ENCODE measurements at regions not wholly inside any gene's neighbourhood (a gene's known extent, or its start where the extent isn't known, plus 50 kb on each side); places are given as distances from the start of the nearest gene placed in this dataset.
"Not testable (repeated sequence)": the region's sequence is repeated elsewhere in the genome, so short reads cannot be mapped to it uniquely, and the experiment has no call there.

DNA sequence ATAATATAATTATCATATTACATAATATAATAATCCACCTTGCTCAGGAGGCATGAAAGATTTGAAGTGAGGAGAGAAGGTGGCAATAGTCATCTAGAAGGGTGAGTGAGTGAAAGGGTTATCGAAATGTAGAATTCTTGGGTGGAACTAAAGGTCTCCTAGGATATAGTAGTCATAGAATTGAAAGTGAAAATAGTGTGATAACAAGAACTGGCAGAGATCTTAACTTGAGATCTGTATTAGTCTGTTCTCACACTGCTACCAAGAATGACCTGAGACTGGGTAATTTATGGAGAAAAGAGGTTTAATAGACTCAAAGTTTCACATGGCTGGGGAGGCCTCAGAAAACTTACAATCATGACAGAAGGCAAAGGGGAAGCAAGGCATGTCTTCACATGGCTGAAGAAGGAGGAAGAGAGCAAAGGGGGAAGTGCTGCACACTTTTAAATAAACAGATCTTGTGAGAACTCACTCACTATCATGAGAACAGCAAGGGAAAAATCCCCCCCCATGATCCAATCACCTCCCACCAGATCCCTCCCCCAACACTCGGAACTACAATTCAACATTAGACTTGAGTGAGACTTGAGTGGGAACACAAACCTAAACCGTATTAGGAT lies 351.5 kb downstream of the NR4A2 start:
- H3K9me3 ChIP-seq (ENCODE audit: low read depth): no peaks in the 10 kb centered on the region
- H3K36me3 ChIP-seq: no peaks in the 10 kb centered on the region
- H3K4me3 ChIP-seq: no peak overlapping the region
- TF ChIP-seq, protein P1, sequence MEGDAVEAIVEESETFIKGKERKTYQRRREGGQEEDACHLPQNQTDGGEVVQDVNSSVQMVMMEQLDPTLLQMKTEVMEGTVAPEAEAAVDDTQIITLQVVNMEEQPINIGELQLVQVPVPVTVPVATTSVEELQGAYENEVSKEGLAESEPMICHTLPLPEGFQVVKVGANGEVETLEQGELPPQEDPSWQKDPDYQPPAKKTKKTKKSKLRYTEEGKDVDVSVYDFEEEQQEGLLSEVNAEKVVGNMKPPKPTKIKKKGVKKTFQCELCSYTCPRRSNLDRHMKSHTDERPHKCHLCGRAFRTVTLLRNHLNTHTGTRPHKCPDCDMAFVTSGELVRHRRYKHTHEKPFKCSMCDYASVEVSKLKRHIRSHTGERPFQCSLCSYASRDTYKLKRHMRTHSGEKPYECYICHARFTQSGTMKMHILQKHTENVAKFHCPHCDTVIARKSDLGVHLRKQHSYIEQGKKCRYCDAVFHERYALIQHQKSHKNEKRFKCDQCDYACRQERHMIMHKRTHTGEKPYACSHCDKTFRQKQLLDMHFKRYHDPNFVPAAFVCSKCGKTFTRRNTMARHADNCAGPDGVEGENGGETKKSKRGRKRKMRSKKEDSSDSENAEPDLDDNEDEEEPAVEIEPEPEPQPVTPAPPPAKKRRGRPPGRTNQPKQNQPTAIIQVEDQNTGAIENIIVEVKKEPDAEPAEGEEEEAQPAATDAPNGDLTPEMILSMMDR (IDR thresholded peaks at IDR 0.05; ENCODE audit: low read depth, low read length): no peak
- H3K4me1 ChIP-seq (ENCODE audit: low read depth): no peaks in the 10 kb centered on the region
- DNase-seq (ENCODE audit: low read depth in 1 of 2, low spot score in 1 of 2): no peak
- H3K27ac ChIP-seq: no peak overlapping the region
- H3K27me3 ChIP-seq: no peaks in the 10 kb centered on the region

DNA sequence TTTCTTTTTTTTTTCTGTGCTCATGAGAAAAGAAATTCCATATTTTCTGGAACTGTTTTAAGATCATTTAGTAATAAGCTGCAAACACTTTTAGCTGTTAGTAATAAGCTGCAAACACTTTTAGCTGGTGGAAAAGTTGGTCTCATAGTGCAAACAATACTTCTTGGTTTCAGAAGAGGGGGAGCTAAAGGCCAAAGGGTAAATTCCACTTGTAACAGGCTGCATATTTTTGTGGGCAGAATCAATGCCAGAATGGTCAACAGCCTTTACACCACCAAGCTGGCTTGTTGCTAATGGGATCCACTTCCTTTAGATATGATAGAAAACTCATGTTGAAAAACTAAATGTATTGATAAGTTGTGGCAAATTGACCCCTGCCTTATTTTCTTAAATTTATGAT lies 356.8 kb downstream of the NR4A2 start:
- no peak for DNase-seq (ENCODE audit: low read depth in 1 of 2, low spot score in 1 of 2)
- H3K4me3 ChIP-seq: no peak overlapping the region

DNA sequence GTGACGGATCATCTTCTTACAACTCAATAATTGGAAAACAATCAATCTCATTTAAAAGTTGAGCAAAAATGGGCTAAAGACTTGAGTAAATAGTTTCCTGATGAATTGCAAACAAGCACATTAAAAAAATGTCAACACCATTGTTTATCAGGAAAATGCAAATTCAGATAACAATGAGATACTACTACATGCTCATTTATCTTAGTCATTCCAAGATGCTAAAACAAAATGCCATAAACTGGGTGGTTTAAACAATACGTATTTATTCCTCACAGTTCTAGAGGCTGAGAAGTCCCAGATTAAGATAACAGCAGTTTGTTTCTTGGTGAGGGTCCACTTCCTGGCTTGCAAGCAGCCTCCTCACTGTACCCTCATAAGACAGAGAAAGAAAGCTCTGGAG lies 359.6 kb downstream of the NR4A2 start:
- no peaks in the 10 kb centered on the region for H3K9me3 ChIP-seq (ENCODE audit: low read depth)
- H3K4me1 ChIP-seq (ENCODE audit: low read depth): no peaks in the 10 kb centered on the region
- TF ChIP-seq, protein P1 (IDR thresholded peaks at IDR 0.05; ENCODE audit: low read depth, low read length): no peak
- H3K27me3 ChIP-seq: no peaks in the 10 kb centered on the region
- no peaks in the 10 kb centered on the region for H3K36me3 ChIP-seq
- DNase-seq (ENCODE audit: low read depth in 1 of 2, low spot score in 1 of 2): no peak
- H3K4me3 ChIP-seq: no peak overlapping the region
- H3K27ac ChIP-seq: no peak overlapping the region

More for the DNA sequence above, 356.8 kb downstream of the NR4A2 start:
- H3K4me1 ChIP-seq (ENCODE audit: low read depth): no peaks in the 10 kb centered on the region
- no peaks in the 10 kb centered on the region for H3K36me3 ChIP-seq
- H3K9me3 ChIP-seq (ENCODE audit: low read depth): no peaks in the 10 kb centered on the region
- H3K27me3 ChIP-seq: no peaks in the 10 kb centered on the region
- no peak overlapping the region for H3K27ac ChIP-seq
- TF ChIP-seq, protein P1 (IDR thresholded peaks at IDR 0.05; ENCODE audit: low read depth, low read length): no peak

DNA sequence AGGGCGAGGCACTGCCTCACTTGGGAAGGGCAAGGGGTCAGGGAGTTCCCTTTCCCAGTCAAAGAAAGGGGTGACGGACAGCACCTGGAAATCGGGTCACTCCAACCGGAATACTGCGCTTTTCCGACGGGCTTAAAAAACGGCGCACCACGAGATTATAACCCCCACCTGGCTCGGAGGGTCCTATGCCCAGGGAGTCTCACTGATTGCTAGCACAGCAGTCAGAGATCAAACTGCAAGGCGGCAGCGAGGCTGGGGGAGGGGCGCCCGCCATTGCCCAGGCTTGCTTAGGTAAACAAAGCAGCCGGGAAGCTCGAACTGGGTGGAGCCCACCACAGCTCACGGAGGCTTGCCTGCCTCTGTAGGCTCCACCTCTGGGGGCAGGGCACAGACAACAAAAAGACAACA lies 366.5 kb downstream of the NR4A2 start:
- not testable (repeated sequence) for H3K9me3 ChIP-seq (ENCODE audit: low read depth); DNase-seq (ENCODE audit: low read depth in 1 of 2, low spot score in 1 of 2); H3K4me1 ChIP-seq (ENCODE audit: low read depth); H3K36me3 ChIP-seq; H3K27me3 ChIP-seq; H3K4me3 ChIP-seq; H3K27ac ChIP-seq

DNA sequence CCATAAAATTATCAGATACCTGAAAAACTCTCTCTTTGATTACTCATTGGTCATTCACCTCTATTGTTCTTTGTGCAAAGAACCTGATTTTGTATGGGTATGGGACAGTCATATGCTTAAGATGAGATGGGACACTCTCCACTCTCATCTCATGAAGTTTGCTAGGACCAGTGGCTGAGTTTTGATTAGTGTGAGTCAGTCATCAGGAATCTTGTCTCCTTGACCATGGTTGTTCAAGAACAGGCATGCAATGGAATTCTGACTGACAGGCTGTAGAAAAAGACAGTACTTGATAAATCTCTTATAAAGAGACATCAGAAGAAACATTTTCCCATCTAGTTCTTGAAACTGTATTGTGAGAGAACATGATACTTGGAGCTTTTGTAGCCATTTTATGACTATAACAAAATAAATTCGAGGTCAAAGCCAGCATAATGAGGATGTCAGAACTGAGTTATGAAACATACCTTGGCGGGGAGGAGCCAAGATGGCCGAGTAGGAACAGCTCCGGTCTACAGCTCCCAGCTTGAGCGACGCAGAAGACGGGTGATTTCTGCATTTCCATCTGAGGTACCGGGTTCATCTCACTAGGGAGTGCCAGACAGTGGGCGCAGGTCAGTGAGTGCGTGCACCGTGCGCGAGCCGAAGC lies 367.0 kb downstream of the NR4A2 start:
- Histone ChIP-seq H3K4me3 (no peak overlapping the region), H3K27me3 (no peaks in the 10 kb centered on the region), H3K27ac (no peak overlapping the region), H3K4me1 (ENCODE audit: low read depth) (no peaks in the 10 kb centered on the region), H3K9me3 (ENCODE audit: low read depth) (no peaks in the 10 kb centered on the region), H3K36me3 (no peaks in the 10 kb centered on the region)
- no peak for DNase-seq (ENCODE audit: low read depth in 1 of 2, low spot score in 1 of 2)
- TF ChIP-seq, protein P1 (IDR thresholded peaks at IDR 0.05; ENCODE audit: low read depth, low read length): no peak

DNA sequence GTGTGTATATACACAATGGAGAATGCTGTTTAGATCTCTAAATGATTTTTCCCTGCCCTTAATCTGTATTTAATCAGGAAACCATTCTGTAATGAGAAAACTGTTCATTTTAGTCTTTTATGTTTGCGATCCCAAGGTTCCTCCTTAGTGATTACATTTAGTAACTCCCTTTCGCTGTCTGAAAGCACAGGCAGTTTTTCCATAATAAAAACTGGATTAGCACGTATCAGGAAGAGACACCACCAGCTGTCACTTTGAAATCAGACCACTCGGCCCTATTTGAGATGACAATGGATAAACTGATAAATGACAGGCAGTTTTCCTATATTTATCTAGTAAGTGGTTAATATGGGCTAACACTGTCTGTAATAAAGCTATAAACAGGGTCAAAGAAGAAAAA lies 370.9 kb downstream of the NR4A2 start:
- no peaks in the 10 kb centered on the region for H3K9me3 ChIP-seq (ENCODE audit: low read depth)
- no peaks in the 10 kb centered on the region for H3K36me3 ChIP-seq
- no peak for DNase-seq (ENCODE audit: low read depth in 1 of 2, low spot score in 1 of 2)
- no peak overlapping the region for H3K27ac ChIP-seq
- TF ChIP-seq, protein P1 (IDR thresholded peaks at IDR 0.05; ENCODE audit: low read depth, low read length): no peak
- H3K4me1 ChIP-seq (ENCODE audit: low read depth): no peaks in the 10 kb centered on the region
- no peaks in the 10 kb centered on the region for H3K27me3 ChIP-seq
- no peak overlapping the region for H3K4me3 ChIP-seq

Data from cardiac muscle cell (in vitro differentiated cells and primary cell).